HCT116 (cell line): ENCODE measurements at regions not wholly inside any gene's neighbourhood (a gene's known extent, or its start where the extent isn't known, plus 50 kb on each side); places are given as distances from the start of the nearest gene placed in this dataset.

Experiments used
- ATAC-seq: fragments of 200-7000 bp; cut with Tn5 transposase; 2 replicates; pipeline ENCODE4 v1.9.1; 2020; ENCODE audit warnings: mild to moderate bottlenecking, moderate library complexity
- BruUV-seq: library from RNA; stranded (reverse); fragments of 400-500 nt; replicated peaks from 2 replicates; lab custom pipeline; 2021; lab: Mats Ljungman, UMichigan
- CTCF ChIA-PET: fragments of 300-600 bp; sonication (Branson Sonifier 250); formaldehyde crosslinking; loops from one replicate; lab custom pipeline; 2021; ENCODE audit warnings: antibody characterized with exemption; lab: Charles Lee
- POLR2A ChIA-PET: fragments of 300-600, 350-600 bp; sonication (Branson Sonifier 250); formaldehyde crosslinking; loops from one replicate; lab custom pipeline; 2021; ENCODE audit warnings: antibody characterized with exemption; lab: Charles Lee
- RAD21 ChIA-PET, 2 experiments: fragments of 300-600 bp; sonication (Branson Sonifier 250); formaldehyde crosslinking; loops; one replicate each; lab custom pipeline; 2023; ENCODE audit warnings: low total read pairs in 2 of 2; ENCODE audit not compliant: uncharacterized antibody in 2 of 2, unreplicated experiment in 2 of 2, low non-redundant PET in 1 of 2; lab: Charles Lee
- DNase-seq: peaks from one replicate; pipeline ENCODE4 v3.0.0-alpha.2; 2010; ENCODE audit warnings: low read depth, low spot score
- H2AFZ ChIP-seq: fragments of 200-600 bp; shearing (Covaris generic), sonication (generic); 2 replicates; pipeline ENCODE4 v1.6.1; 2017; ENCODE audit warnings: low read depth, mixed run types, mixed read lengths, antibody characterized with exemption, low read length; ENCODE audit not compliant: poor library complexity, severe bottlenecking
- H3K27ac ChIP-seq: 2 replicates; pipeline ENCODE4 v1.5.1; 2012; ENCODE audit warnings: low read depth, low read length
- H3K27me3 ChIP-seq: fragments of 200-600 bp; sonication (generic); 2 replicates; pipeline ENCODE4 v1.6.1; 2016; ENCODE audit warnings: mixed run types, low read length, mixed read lengths; ENCODE audit not compliant: insufficient read depth
- H3K36me3 ChIP-seq, 2 experiments: fragments of 200-500 bp in 1 of 2; fragments of 200-600 bp in 1 of 2; sonication (Bioruptor generic) in 1 of 2; sonication (generic) in 1 of 2; 2 replicates each; pipeline versions ENCODE4 v1.5.1 to v1.6.1; 2014 to 2016; ENCODE audit warnings: low read length in 2 of 2, inconsistent platforms in 1 of 2, mixed read lengths in 1 of 2, mixed run types in 1 of 2; ENCODE audit not compliant: insufficient read depth in 2 of 2, control insufficient read depth in 1 of 2
- H3K4me1 ChIP-seq, 2 experiments: fragments of 200-600 bp in 1 of 2; sonication (generic) in 1 of 2; 2 replicates each; pipeline versions ENCODE4 v1.5.1 to v1.6.1; 2012 to 2017; ENCODE audit warnings: low read length in 2 of 2, inconsistent platforms in 1 of 2, mild to moderate bottlenecking in 1 of 2, mixed read lengths in 1 of 2, mixed run types in 1 of 2, moderate library complexity in 1 of 2; ENCODE audit not compliant: insufficient read depth in 2 of 2, control insufficient read depth in 1 of 2
- H3K4me2 ChIP-seq: fragments of 200-600 bp; sonication (generic); 2 replicates; pipeline ENCODE4 v1.6.1; 2017; ENCODE audit warnings: mixed run types, low read length, mixed read lengths
- H3K4me3 ChIP-seq, 2 experiments: fragments of 200-600 bp in 1 of 2; sonication (generic) in 1 of 2; replicated peaks in 1 of 2; 2 replicates each; pipeline ENCODE4 v1.5.1; 2011 to 2016; ENCODE audit warnings: low read length in 2 of 2, control low read depth in 1 of 2, low read depth in 1 of 2, mild to moderate bottlenecking in 1 of 2, mixed read lengths in 1 of 2, mixed run types in 1 of 2
- H3K79me2 ChIP-seq: fragments of 200-600 bp; sonication (generic); 2 replicates; pipeline ENCODE4 v1.6.1; 2017; ENCODE audit warnings: mild to moderate bottlenecking, mixed run types, low read length, moderate library complexity, mixed read lengths; ENCODE audit not compliant: insufficient read depth
- H3K9ac ChIP-seq: fragments of 200-600 bp; sonication (generic); 2 replicates; pipeline ENCODE4 v1.6.1; 2016; ENCODE audit warnings: low read length, mixed read lengths
- H3K9me2 ChIP-seq: fragments of 200-600 bp; sonication (generic), shearing (Covaris generic); 2 replicates; pipeline ENCODE4 v1.6.1; 2017; ENCODE audit warnings: mixed run types, mild to moderate bottlenecking, moderate library complexity; ENCODE audit not compliant: insufficient read depth
- H3K9me3 ChIP-seq, 2 experiments: fragments of 200-500 bp in 1 of 2; fragments of 200-600 bp in 1 of 2; sonication (Bioruptor generic) in 1 of 2; sonication (generic) in 1 of 2; 2 replicates each; pipeline ENCODE4 v1.6.1; 2014 to 2017; ENCODE audit warnings: low read length in 2 of 2, mixed read lengths in 2 of 2, inconsistent platforms in 1 of 2, low read depth in 1 of 2, mild to moderate bottlenecking in 1 of 2, mixed run types in 1 of 2, moderate library complexity in 1 of 2; ENCODE audit not compliant: control insufficient read depth in 1 of 2, insufficient read depth in 1 of 2
- H4K20me1 ChIP-seq: fragments of 200-600 bp; sonication (generic), shearing (Covaris generic); 2 replicates; pipeline ENCODE4 v1.6.1; 2017; ENCODE audit warnings: mixed run types, mild to moderate bottlenecking, moderate library complexity; ENCODE audit not compliant: insufficient read depth
- ATF3 ChIP-seq: IDR thresholded peaks from 2 replicates; pipeline ENCODE4 v1.6.1; 2012
- CEBPB ChIP-seq: IDR thresholded peaks from 2 replicates; pipeline ENCODE4 v1.6.1; 2012; ENCODE audit warnings: low read depth
- CTCF ChIP-seq, 3 experiments: fragments of 200-600 bp in 1 of 3; sonication (generic) in 1 of 3; IDR thresholded peaks in 2 of 3; conservative IDR thresholded peaks in 1 of 3; 2 replicates each; pipeline ENCODE4 v1.5.1; 2012 to 2017; ENCODE audit warnings: low read depth in 2 of 3, low read length in 2 of 3, antibody characterized with exemption in 1 of 3, borderline replicate concordance in 1 of 3, control low read depth in 1 of 3, mild to moderate bottlenecking in 1 of 3, mixed read lengths in 1 of 3, mixed run types in 1 of 3, moderate library complexity in 1 of 3; ENCODE audit not compliant: insufficient read depth in 1 of 3
- EGR1 ChIP-seq: IDR thresholded peaks from 2 replicates; pipeline ENCODE4 v1.6.1; 2012; ENCODE audit warnings: low read depth
- ELF1 ChIP-seq: IDR thresholded peaks from 2 replicates; pipeline ENCODE4 v1.6.1; 2012; ENCODE audit warnings: low read depth, borderline replicate concordance
- EZH2 ChIP-seq: fragments of 200-600 bp; sonication (generic); IDR thresholded peaks from 2 replicates; pipeline ENCODE4 v1.6.1; 2017; ENCODE audit warnings: antibody characterized with exemption, mixed run types
- FOSL1 ChIP-seq: IDR thresholded peaks from 2 replicates; pipeline ENCODE4 v1.6.1; 2012; ENCODE audit warnings: low read depth
- MAX ChIP-seq: IDR thresholded peaks from 2 replicates; pipeline ENCODE4 v1.6.1; 2012
- RAD21 ChIP-seq: IDR thresholded peaks from 2 replicates; pipeline ENCODE4 v1.6.1; 2012; ENCODE audit warnings: low read depth, mild to moderate bottlenecking
- SRF ChIP-seq: IDR thresholded peaks from 2 replicates; pipeline ENCODE4 v1.6.1; 2012; ENCODE audit warnings: low read depth
- TCF7L2 ChIP-seq: IDR thresholded peaks from 2 replicates; pipeline ENCODE4 v1.7.0; 2011; ENCODE audit warnings: borderline replicate concordance, inconsistent platforms; ENCODE audit not compliant: insufficient read depth, insufficient read length; ENCODE audit errors: extremely low read depth
- YY1 ChIP-seq: IDR thresholded peaks from 2 replicates; pipeline ENCODE4 v1.6.1; 2011; ENCODE audit warnings: low read length, low read depth, moderate library complexity, mild to moderate bottlenecking; ENCODE audit not compliant: insufficient replicate concordance; ENCODE audit errors: extremely low read depth
- ZBTB33 ChIP-seq: IDR thresholded peaks from 2 replicates; pipeline ENCODE4 v1.6.1; 2011; ENCODE audit warnings: mild to moderate bottlenecking, low read length, moderate library complexity; ENCODE audit not compliant: insufficient replicate concordance; ENCODE audit errors: extremely low read depth
- ZFX ChIP-seq: fragments of 450-650 bp; IDR thresholded peaks from 2 replicates; pipeline ENCODE4 v1.6.1; 2017
- ZNF274 ChIP-seq: fragments of 200-500 bp; sonication (Bioruptor generic); IDR thresholded peaks from 2 replicates; pipeline ENCODE4 v1.6.1; 2014; ENCODE audit warnings: mild to moderate bottlenecking, low read depth, low read length, inconsistent platforms
- intact Hi-C: fragments of 100-400 bp; cut with micrococcal nuclease; formaldehyde crosslinking; loops from 2 replicates; pipeline ENCODE4 v1.10.0; 2022

- Histone ChIP-seq H3K9ac (no peak overlapping the region), H2AFZ (no peak overlapping the region), H3K9me2 (no peaks in the 10 kb centered on the region), H3K4me2 (no peak overlapping the region), H4K20me1 (no peaks in the 10 kb centered on the region), H3K27me3 (no peaks in the 10 kb centered on the region), H3K4me3 (no peak overlapping the region), H3K4me1 (peaks cover 0 to 7% of the 10 kb centered on the region in 2 experiments; a peak in 2 of 4 replicates), H3K9me3 (no peaks in the 10 kb centered on the region), H3K36me3 (no peaks in the 10 kb centered on the region), H3K79me2 (no peaks in the 10 kb centered on the region)
- ATAC-seq (no peak), DNase-seq (no peak)
- RAD21 ChIA-PET = no interaction called here
- BruUV-seq = no TSS peak
- CTCF ChIA-PET = no interaction called here
- POLR2A ChIA-PET = no interaction called here
- intact Hi-C loops = no loop called here
- TF ChIP-seq EZH2 = no peak
- no peak for TF ChIP-seq RAD21
- no peak for TF ChIP-seq MAX
- TF ChIP-seq FOSL1 = no peak
- no peak for TF ChIP-seq CEBPB
- TF ChIP-seq CTCF (IDR thresholded peaks at IDR 0.05 in 2 of 3, conservative IDR thresholded peaks at IDR 0.05 in 1 of 3; ENCODE audit: borderline replicate concordance in 1 of 3, insufficient read depth in 1 of 3, low read depth in 2 of 3, low read length in 2 of 3) = no peak
- TF ChIP-seq ELF1 = no peak
- no peak for TF ChIP-seq SRF
- no peak for TF ChIP-seq ATF3
- TF ChIP-seq EGR1 = no peak
- no peak for TF ChIP-seq ZBTB33
- TF ChIP-seq ZNF274 = no peak
- no peak for TF ChIP-seq TCF7L2
- no peak for TF ChIP-seq ZFX
- TF ChIP-seq YY1 = no peak
- TF ChIP-seq, all 23 proteins: peak for 0
- H3K27ac ChIP-seq = no peak overlapping the region
These were observed 736.5 kb downstream of the HACE1 start for GRCh38 chr6:104123227-104123626.
